Astrocyte (in vitro differentiated cells and primary cell): ENCODE measurements at regions not wholly inside any gene's neighbourhood (a gene's known extent, or its start where the extent isn't known, plus 50 kb on each side); places are given as distances from the start of the nearest gene placed in this dataset.

Experiments used
- EZH2 ChIP-seq: IDR thresholded peaks from 2 replicates; pipeline ENCODE4 v1.6.1; 2012; ENCODE audit warnings: mild to moderate bottlenecking, low read length, inconsistent platforms; ENCODE audit not compliant: insufficient read depth
- TF ChIP-seq, protein P1 (sequence below): IDR thresholded peaks from 2 replicates; pipeline ENCODE4 v1.5.1; 2011; ENCODE audit warnings: low read depth, mild to moderate bottlenecking, inconsistent platforms, low read length, moderate library complexity; ENCODE audit not compliant: insufficient read depth

- TF ChIP-seq, protein P1, sequence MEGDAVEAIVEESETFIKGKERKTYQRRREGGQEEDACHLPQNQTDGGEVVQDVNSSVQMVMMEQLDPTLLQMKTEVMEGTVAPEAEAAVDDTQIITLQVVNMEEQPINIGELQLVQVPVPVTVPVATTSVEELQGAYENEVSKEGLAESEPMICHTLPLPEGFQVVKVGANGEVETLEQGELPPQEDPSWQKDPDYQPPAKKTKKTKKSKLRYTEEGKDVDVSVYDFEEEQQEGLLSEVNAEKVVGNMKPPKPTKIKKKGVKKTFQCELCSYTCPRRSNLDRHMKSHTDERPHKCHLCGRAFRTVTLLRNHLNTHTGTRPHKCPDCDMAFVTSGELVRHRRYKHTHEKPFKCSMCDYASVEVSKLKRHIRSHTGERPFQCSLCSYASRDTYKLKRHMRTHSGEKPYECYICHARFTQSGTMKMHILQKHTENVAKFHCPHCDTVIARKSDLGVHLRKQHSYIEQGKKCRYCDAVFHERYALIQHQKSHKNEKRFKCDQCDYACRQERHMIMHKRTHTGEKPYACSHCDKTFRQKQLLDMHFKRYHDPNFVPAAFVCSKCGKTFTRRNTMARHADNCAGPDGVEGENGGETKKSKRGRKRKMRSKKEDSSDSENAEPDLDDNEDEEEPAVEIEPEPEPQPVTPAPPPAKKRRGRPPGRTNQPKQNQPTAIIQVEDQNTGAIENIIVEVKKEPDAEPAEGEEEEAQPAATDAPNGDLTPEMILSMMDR: no peak
- TF ChIP-seq EZH2: no peak
Measured at GRCh38 chr4:33073811-33074210, 2353.6 kb downstream of the PCDH7 start.
